HG03432 (cell line): ENCODE measurements at regions not wholly inside any gene's neighbourhood (a gene's known extent, or its start where the extent isn't known, plus 50 kb on each side); places are given as distances from the start of the nearest gene placed in this dataset.

Source experiments
- ATAC-seq: cut with Tn5 transposase; IDR thresholded peaks from one replicate; pipeline ENCODE4 v1.9.1; 2021; ENCODE audit warnings: mild to moderate bottlenecking, moderate library complexity; ENCODE audit not compliant: unreplicated experiment

DNA sequence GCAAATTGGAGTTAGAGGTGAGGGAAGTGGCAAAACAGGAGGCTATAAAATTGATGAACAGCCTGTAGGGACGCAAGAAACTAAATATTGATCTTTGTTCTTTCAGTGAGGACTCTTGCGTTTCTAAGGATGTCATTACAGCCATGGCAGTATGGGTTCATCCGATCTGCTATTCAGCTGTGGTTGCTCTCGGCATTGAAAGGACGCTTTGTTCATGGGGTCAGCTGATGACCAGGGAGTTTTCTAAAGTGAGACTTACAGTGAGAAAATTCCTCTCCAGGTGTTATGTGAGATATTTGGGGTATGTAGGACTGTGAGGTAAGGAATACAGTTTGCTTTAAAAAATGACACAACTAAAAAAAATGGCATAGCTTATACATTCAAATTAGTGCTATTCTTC, 52.7 kb upstream of the PELI1 start:
- ATAC-seq, result no peak

DNA sequence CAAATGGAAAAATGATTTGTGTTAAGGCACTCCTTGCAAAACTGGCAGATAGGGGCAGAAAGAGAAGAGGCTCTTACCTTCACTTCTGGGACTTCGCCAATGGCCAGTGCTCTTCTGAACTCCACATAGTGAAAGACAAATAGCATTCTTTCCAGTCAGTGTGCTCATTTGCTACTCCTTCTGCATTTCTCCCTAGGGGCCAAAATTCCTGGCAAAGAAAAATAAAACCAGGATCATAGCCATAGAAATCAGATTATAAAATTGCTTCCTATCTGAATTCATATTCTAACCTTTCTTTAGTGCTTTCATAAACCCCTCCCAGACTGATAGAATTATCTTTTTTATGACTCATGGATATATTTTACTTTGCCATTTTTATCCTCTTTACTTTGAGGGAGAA, 56.9 kb upstream of the PELI1 start:
- no peak for ATAC-seq

DNA sequence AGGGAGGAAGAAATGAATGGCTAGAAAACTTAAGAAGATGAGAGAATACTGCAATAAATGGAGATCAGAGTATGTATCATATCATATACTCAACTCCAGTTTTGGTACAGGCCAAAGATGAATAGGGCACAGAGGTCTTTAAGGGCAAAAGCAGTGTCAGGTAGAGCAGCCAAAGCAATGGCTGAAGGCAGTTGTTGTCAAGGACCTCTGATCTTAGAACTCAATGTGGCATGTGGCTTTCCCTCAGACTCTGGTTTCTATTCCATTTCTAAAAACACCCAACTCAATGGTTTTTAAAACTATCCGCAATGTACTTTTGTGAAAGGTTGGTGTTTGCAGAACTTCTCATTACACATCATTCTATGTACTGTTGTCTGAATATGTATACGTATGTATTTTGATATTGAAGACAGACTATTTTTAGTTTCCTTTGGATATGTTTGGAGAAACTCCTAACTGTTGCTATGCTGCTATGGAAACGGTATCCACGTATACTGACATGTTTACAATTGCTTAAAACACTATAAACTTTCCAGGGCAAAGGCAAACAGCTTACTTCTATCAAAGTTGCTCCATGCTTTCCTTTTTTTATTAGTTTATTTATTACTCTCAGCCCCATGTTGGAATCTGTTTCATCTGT, 58.1 kb upstream of the PELI1 start:
- ATAC-seq, result no peak

DNA sequence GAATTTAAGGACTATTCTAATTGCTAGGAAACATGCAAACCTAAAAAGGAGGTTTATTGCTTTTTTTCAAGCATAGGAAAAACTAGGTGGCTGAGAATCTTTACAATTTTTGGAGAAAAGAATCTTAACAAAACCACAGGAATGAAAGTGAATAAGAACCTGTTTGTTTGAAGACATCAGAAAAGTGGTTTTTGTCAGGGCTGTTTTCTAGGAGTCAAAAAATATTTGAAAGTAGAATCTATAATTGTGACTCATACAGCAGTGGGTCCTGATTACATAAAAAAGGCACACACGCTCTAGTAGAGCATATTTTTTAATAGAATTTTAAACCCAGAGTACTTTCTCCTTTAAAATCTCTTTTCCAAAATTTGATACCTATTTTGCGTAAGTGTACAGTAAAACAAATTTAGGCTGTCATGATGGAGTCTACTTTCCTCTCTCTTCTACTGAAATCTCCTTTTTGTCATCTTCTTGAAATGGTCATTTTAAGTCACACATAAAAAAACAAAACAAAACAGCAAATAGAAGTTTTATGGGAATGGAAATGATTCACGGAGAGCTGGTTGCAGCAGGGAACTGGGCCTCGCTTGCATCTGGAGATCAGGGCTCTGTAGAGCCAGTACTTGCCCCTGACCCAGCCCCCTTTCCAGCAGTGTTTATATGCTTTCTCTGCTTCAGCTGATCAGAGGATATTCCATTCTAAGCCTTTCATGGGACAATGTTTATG, 59.1 kb upstream of the PELI1 start:
- no peak for ATAC-seq

DNA sequence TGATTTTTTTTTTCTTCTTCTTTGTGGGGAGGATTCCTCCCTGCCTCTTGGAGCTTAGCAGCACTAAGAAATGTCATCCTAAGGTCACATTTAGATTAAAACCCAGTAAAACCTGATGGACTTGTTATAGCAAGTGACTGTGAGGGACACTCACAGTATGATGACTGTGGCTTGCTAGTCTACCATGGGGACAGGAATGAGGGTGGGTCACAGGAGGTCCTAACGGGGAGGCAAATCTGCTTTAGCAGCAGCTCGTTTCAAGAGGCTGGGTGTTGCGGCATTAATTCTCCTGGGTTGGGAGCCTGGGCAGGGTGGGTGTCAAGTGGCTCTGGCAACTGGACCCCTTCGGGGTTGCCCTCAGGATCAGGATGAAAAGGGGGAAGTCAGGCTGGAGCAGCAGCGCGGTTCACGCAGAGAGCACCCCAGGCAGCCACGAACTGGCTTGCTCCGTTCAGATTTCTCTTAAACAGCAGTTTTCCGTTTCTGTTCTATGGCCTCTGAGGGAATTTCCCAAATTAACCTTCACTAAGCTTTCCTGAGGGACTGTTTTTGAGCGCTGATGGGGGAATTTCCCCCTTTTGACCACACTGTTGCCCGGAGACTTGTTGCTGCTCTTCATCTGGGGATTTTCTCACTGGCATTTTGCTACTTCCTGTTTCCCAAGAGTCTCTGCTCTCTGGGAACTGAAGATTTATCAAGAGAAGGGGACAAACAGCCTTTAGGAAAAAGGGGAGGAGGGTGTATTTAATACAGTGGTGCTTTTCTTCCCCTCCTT, 59.8 kb upstream of the PELI1 start:
- ATAC-seq, result peak; percentile 81

DNA sequence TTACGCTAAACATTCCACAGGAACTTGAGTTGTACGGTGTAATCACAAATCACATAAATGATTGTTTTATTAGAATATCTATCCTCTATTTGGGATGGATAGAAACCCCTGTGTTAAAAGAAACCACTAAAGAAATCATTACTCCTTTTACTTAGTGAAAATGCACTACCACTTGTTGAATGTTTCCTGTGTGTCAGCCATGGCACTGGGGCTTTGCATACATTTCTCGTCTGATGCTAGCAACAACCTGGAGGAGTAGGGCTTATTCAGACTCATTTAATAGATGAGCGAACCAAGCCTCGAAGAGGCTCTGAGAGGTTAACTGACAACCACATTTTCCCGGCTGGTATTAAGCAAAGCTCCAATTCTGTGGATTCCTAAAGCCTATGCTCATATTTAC, 60.5 kb upstream of the PELI1 start:
- no peak for ATAC-seq

DNA sequence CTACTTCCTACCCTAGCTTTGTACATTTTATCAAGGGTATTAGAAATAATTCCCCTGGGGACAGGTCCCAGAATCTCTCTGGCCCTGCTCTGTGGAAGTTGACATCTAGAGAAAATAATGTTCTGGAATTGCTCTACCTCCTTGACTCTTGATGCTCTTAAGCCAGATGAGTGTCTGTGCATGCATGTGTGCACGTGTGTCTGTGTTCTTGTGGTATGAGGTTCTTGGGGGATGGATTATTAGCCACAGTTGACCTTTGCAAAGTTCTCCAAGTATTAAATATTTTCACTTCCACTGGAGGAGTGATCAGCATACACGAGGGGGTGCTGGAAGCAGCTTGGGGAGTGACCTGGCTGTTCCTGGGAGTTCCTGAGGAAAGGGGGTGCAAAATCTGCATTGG, 61.2 kb upstream of the PELI1 start:
- no peak for ATAC-seq

DNA sequence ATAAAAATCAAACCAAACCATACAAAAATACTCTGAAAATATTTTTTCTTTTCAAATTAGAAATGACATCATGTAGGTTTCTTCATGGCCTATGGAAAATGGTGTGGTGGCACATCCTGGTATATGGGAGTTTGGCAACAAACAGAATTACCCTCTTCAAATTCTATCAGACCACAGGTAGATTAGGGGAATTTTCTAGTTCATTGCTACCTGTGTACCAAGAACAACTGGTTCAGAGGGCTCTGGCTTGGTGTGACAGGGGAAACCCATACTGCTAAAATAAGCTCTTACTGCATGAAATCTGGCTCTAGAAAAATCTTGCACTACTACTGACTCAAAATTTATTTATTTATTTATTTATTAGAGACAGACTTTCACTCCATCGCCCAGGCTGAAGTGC, 63.4 kb upstream of the PELI1 start:
- no peak for ATAC-seq

DNA sequence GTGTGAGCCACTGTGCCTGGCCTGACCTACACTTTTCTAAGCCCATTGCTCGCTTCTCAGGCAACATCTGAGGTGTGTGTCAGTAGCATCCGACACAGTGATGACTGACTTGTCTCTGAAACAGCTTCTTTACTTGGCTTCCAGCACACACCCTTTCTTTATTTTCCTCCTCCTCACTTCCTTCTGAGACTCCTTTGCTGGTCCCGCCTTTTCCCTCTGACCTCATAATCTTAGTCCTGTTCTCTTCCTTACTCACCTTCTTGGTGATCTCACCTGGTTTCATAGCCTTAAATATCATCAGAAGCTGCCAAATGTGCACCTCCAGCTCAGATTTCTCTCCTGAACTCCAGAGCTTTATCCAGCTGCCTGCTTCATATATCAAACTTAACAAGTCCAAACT, 66.6 kb upstream of the PELI1 start:
- no peak for ATAC-seq

DNA sequence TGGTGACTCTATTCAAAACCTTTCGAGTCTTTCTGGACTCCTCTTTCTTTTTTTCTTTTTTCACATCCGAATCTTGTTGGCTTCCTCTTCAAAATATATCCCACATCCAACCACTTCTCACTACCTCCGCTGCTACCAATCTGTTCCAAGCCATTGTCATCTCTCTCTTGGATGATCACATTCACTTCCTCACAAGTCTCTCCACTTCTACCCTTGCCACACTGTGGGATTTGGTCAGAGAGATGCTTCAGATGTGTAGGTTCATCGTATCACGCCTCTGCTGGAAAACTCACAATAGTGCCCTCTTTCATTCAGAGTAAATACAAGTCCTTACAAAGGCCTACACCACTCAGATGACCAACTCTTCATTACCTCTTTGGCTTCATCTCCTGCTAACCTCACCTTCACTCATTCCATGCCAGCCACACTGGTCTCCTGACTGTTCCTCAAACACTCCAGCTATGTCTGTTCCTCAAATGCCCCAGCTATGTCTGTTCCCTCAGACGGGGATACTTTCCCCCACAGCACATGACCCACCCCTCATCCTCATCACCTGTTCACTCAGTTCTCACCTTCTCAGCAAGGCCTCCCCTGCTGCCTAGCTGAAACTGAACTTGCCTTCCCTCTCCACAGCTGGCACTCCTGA, 67.2 kb upstream of the PELI1 start:
- no peak for ATAC-seq

DNA sequence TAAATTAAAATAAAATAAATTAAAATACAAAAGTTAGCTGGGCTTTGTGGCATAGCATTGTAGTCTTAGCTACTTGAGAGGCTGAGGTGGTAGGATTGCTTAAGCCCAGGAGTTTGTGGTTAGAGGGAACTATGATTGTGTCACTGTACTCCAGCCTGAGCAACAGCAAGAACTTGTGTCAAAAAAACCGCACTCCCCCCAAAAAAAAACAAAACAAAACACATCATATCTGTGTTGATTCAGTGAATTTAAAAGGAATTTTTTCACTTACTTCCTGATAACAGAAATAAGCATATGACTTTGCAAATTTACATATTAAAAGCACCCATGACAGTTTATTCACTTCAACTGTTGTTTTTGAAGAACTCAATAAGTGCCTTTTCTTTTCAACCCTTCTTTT, 68.1 kb upstream of the PELI1 start:
- ATAC-seq, result no peak

DNA sequence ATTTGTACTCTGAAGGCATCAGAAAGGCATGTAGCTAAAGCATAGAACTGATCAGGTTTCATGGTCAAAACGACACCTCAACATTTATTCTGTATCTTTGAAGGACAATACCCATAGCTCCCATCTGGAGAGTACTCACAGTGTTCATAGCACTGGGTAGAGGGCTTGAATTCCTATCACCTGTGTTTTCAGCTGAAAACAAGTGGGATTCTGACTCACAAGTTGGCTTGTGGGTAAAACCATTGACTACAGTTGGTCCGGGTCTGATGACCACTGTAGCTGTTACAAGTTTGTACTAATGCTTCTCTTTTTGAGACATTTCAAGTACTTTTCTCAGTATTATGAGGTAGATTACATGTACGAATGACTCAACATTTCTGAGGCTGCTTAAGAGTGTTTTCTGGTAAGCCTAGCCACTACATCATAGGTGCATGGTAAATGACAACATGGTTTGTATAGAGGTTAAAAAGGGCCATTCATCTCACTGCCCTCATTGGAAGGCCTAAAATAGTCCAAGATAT, 68.6 kb upstream of the PELI1 start:
- ATAC-seq, result peak; percentile 25

DNA sequence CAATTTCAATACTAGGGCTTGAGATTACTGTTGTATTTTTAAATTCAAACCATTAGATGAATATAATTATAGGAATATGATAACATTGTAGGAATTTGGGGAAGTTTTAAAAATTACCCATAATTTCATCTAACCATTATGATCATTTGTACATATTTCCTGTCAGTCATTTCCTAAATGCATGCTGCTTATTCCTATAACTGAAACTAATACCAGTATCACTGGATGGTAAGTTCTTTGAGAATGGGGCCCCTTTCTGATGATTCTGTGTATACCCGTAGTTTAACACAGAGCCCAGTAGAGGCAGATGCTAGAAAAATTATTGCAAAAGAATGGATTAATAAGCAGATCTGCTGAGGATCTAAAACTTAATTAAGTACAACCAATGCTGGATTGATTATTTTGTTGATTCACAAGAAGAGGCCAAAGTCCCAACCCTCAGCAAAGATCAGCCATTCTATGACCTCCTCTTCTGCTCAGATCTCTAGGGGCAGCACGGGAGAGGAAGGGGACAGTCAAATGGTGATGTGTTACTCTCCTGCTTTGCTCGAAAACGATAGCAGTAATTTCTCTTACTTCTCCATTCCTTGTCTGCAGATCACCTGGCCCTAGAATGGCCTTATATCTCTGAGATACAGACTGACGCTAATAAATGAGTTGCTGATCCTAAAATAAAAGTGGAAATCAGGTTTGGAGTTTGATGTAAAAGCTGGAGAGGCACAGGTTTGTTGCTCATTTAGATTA, 69.5 kb upstream of the PELI1 start:
- peak; percentile 47 for ATAC-seq

DNA sequence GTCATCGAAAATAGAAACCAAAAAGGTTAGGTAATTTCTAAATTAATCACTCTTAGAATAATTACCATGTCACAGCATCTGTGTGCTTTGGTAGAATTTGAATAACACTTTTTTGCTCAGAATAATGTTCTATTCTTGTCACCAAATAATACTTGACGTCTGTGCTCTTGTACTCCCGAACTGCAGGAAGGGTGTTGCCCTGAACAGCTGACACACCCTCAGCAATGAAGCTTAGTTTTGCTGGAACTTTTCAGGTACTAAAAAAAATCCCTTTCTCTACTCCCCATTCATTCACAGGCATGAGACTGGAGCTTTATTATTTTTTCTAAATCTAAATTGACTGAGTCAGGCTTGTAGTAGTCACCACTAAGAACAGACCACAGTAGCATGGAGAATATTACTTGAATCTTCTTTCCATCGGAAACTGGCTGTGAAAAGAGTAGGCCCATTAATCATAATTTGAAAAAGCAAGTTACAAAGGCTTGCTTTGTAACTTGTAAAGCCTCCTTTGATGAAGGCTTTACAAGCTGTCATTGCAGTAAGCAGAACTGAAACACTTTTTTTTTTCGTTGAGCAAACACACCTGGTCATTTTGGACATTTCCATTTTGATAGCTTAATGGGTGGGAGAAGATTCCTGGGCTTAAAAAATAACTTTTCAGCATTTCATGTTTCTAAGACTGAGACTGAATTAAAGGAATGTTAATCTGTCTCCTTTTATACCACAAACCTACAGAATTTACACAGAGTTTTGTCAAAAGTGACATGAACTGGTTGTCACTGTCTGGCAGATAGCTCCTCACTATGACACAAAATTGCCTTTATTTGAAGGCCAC, 70.3 kb upstream of the PELI1 start:
- peak; percentile 72 for ATAC-seq

DNA sequence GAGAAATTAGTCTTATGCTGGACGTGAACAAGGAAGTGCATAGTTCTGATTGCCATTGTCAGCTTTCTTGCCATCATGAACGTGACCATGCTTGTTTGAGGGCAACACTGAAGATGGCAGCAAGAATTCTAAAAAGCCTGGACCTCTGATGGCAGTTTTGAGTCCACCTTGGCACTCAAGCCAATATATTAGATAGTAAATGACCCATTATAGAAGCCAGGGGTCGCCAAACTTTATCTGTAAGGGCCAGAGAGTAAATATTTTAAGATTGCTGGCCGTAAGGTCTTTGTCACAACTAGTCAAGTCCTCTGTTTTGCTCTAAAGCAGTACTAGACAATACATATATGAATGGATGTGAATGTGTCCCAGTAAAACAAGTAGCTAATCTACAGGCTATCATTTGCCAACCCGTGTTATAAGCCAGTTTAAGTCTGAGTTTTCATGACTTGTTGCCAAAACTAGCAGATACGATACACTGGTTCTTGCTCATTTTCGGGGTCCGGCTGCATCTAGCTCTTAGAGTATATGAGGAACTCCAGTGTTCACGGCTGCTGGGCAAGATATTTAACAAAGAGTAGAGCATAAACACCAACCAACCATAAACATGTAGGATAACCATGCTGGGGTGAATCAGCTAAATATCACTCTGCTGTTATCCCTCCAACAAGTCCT, 73.1 kb upstream of the PELI1 start:
- ATAC-seq, result no peak

DNA sequence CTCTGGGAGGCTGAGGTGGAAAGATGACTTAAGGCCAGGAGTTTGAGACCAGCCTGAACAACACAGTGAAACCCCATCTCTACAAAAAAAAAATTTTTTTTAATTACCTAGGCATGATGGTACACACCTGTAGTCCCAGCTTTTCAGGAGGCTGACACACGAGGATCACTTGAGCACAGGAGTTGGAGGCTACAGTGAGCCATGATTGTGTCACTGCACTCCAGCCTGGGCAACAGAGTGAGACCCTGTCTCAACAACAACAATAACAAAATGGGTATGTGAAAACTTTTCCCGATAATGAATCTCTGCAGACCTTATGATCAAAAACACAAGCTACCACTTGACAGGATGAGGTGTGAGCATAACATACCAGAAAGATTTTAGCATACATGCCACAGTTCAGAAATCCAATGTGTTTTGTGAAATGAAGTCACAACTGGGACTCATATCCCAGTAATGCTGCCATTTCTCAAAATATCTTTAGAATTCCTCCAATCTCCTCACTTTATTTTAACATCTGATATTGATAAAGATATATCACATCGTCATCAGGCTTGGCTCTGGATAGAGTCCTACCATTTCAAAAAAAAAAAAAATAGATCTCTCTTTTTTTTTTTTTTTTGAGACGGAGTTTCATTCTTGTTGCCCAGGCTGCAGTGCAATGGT, 74.0 kb upstream of the PELI1 start:
- ATAC-seq, result no peak

DNA sequence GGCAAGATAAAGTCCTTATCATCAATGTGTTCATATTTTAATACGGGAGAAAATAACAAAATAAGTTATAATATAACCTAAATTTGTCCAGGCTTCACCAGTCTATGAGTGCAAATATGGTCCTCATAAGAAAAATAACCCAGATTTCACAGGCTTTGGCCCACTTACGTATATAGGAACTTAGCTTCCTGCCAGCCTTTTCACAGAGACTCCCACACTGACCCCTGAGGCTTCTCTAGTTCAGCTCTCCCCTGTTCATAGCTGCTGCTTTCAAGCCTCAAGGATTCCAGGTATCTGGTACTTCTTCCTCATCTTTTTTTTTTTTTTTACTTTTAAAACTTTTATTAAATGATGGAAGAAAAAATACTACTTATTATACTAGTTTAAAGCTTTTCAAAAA, 74.9 kb upstream of the PELI1 start:
- ATAC-seq, result no peak

DNA sequence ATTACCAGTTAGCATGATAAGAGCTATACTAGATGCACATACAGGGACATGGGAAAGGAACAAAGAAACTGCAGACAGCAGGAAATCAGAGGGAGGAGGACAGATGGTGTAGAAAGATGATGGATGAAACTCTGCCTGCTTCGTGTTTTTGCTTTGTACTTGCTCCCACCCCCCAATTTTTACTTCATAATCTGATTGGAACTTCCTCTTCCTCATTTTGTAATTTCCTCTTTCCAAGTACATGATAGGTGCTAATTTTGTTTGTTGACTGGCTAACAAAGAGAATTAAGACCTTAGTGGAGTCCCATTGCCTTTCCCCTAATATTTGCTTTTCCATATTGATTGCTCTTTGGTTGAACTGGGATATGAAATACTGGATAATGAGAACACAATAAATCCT, 76.0 kb upstream of the PELI1 start:
- no peak for ATAC-seq
